GM12878 (cell line): ENCODE measurements at regions not wholly inside any gene's neighbourhood (a gene's known extent, or its start where the extent isn't known, plus 50 kb on each side); places are given as distances from the start of the nearest gene placed in this dataset.

ENCODE experiments used
- RCOR1 ChIP-seq: conservative IDR thresholded peaks from 2 replicates; pipeline ENCODE4 v1.6.1; 2012; ENCODE audit warnings: low read depth, low read length, improper control_type of control experiment
- TF ChIP-seq, protein P1 (sequence below): fragments of 450-650 bp; IDR thresholded peaks from 2 replicates; pipeline ENCODE4 v1.6.1; 2017; ENCODE audit warnings: mild to moderate bottlenecking, moderate library complexity

DNA sequence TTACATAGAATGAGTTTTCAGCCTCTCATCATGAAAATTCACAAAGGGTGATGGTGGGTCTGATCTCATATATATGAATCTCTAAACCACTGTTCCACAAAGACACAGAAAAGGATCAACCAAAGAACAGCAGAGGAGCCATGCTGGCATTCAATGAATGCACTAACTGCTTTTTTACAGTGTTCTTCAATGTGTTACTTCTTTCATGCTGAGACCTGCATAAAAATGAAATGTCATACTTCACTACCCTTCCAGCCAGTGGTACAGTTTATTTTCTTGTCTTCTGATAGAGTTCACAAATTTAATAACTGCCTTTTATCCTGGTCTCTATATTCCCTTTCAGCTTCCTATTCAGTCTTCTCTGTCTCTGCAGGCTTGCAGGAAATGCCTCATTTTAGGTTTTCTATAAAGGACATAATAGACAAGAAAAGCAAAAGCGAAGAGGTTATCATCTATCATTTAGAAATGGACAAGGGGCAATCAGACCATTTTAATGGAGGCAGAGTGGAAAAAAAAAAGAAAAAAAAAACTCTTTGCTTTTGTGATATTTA lies 836.7 kb upstream of the FOXG1 start:
- no peak for TF ChIP-seq RCOR1
- TF ChIP-seq, protein P1, sequence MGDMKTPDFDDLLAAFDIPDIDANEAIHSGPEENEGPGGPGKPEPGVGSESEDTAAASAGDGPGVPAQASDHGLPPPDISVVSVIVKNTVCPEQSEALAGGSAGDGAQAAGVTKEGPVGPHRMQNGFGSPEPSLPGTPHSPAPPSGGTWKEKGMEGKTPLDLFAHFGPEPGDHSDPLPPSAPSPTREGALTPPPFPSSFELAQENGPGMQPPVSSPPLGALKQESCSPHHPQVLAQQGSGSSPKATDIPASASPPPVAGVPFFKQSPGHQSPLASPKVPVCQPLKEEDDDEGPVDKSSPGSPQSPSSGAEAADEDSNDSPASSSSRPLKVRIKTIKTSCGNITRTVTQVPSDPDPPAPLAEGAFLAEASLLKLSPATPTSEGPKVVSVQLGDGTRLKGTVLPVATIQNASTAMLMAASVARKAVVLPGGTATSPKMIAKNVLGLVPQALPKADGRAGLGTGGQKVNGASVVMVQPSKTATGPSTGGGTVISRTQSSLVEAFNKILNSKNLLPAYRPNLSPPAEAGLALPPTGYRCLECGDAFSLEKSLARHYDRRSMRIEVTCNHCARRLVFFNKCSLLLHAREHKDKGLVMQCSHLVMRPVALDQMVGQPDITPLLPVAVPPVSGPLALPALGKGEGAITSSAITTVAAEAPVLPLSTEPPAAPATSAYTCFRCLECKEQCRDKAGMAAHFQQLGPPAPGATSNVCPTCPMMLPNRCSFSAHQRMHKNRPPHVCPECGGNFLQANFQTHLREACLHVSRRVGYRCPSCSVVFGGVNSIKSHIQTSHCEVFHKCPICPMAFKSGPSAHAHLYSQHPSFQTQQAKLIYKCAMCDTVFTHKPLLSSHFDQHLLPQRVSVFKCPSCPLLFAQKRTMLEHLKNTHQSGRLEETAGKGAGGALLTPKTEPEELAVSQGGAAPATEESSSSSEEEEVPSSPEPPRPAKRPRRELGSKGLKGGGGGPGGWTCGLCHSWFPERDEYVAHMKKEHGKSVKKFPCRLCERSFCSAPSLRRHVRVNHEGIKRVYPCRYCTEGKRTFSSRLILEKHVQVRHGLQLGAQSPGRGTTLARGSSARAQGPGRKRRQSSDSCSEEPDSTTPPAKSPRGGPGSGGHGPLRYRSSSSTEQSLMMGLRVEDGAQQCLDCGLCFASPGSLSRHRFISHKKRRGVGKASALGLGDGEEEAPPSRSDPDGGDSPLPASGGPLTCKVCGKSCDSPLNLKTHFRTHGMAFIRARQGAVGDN = no peak
